Prostate gland (tissue), 2 donors: ENCODE measurements at regions not wholly inside any gene's neighbourhood (a gene's known extent, or its start where the extent isn't known, plus 50 kb on each side); places are given as distances from the start of the nearest gene placed in this dataset.

Experiments used
- DNase-seq: peaks from one replicate; pipeline ENCODE4 v3.0.0-alpha.2; 2019; ENCODE audit warnings: low spot score
- H3K27ac ChIP-seq, 2 donors: fragments of 200-600 bp; sonication (generic); 2 replicates each; pipeline ENCODE4 v1.5.1; 2017 to 2019
- H3K27me3 ChIP-seq: fragments of 200-600 bp; sonication (generic); replicated peaks from 2 replicates; pipeline ENCODE4 v1.5.1; 2019; ENCODE audit not compliant: insufficient read depth
- H3K36me3 ChIP-seq, 2 donors: fragments of 200-600 bp; sonication (generic); 1 replicate in 1 of 2; 2 replicates in 1 of 2; pipeline versions ENCODE4 v1.5.1 to v1.8.1; 2017 to 2019
- H3K4me1 ChIP-seq: fragments of 200-600 bp; sonication (generic); replicated peaks from 2 replicates; pipeline ENCODE4 v1.5.1; 2019
- H3K4me3 ChIP-seq, 2 donors: fragments of 200-600 bp; sonication (generic); 2 replicates each; pipeline ENCODE4 v1.5.1; 2017 to 2019
- H3K9me3 ChIP-seq: fragments of 200-600 bp; sonication (generic); 2 replicates; pipeline ENCODE4 v1.5.1; 2017
- POLR2A ChIP-seq: fragments of 450-650 bp; IDR thresholded peaks from one replicate; pipeline ENCODE4 v1.6.1; 2016; ENCODE audit warnings: antibody characterized with exemption, mild to moderate bottlenecking
- POLR2AphosphoS5 ChIP-seq: sonication (generic); formaldehyde crosslinking; IDR thresholded peaks from one replicate; pipeline ENCODE4 v1.6.1; 2017; ENCODE audit warnings: antibody characterized with exemption
- WGBS: methylation state at CpG from one replicate; pipeline ENCODE4 v1.1.5; 2018; 5-methylcytosine and 5-hydroxymethylcytosine counted together
- intact Hi-C: fragments of 100-400 bp; cut with DNase I; formaldehyde crosslinking; loops from one replicate; pipeline ENCODE4 v1.14.2; 2022
- TF ChIP-seq, protein P1 (sequence below), 4 experiments: fragments of 200-600 bp in 2 of 4; fragments of 450-650 bp in 2 of 4; sonication (generic) in 2 of 4; IDR thresholded peaks; 1 replicate in 3 of 4; 2 replicates in 1 of 4; pipeline ENCODE4 v1.5.1; 2016 to 2019; ENCODE audit warnings: antibody characterized with exemption in 4 of 4, mild to moderate bottlenecking in 2 of 4, moderate library complexity in 2 of 4

DNA sequence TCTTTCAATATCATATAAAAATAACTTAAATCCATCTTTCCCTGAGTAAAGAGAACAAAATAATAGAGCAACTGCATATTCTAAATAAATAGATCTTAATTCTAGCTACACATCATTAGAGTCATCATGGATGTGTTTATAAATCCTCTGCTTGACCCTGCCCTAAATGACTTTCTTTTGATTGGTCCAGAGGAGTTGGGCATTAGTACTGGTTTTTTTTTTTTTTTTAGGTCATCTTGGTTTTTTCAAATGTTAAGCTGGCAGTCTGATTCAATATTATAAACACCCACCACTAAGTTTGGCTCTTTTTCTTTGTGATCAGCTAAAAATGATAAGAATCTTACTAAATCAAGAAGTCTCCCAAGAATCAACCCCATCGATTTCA lies 504.0 kb upstream of the CBLB start:
- Histone ChIP-seq H3K27me3 (no peaks in the 10 kb centered on the region), H3K9me3 (no peaks in the 10 kb centered on the region), H3K27ac (no peak overlapping the region), H3K4me3 (no peak overlapping the region), H3K4me1 (no peaks in the 10 kb centered on the region), H3K36me3 (no peaks in the 10 kb centered on the region)
- 86% methylated on average over 1 of the region's 1 CpG for WGBS
- no peak for DNase-seq
- TF ChIP-seq POLR2AphosphoS5 = no peak
- TF ChIP-seq, protein P1, sequence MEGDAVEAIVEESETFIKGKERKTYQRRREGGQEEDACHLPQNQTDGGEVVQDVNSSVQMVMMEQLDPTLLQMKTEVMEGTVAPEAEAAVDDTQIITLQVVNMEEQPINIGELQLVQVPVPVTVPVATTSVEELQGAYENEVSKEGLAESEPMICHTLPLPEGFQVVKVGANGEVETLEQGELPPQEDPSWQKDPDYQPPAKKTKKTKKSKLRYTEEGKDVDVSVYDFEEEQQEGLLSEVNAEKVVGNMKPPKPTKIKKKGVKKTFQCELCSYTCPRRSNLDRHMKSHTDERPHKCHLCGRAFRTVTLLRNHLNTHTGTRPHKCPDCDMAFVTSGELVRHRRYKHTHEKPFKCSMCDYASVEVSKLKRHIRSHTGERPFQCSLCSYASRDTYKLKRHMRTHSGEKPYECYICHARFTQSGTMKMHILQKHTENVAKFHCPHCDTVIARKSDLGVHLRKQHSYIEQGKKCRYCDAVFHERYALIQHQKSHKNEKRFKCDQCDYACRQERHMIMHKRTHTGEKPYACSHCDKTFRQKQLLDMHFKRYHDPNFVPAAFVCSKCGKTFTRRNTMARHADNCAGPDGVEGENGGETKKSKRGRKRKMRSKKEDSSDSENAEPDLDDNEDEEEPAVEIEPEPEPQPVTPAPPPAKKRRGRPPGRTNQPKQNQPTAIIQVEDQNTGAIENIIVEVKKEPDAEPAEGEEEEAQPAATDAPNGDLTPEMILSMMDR (IDR thresholded peaks at IDR 0.05) = no peak
- intact Hi-C loops = no loop called here

DNA sequence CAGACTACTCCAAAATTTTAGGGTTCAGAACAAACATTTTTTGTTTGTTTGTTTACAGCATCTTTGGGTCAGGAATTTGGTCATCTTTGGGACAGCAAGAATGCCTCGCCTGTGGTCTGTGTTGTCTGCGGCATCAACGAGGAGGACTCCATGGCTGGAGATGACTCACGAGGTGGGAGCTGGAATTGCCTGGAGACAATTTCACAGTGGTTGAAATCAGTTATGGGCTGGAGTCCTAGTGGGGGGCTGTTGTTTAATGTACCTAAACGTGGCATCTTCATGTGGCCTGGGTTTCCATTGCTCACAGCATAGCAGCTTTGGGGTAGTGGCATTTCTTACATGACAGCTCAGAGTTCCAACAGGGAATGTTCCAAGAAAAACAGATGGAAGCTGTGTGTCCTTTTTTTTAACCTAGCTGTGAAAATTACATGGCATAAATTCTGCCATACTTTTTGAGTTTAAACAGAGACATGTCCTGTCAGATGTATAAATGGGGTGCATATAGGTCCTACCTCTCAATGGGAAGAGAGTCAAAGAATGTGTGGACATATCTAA lies 507.3 kb upstream of the CBLB start:
- TF ChIP-seq POLR2A = no peak
- TF ChIP-seq, protein P1 (IDR thresholded peaks at IDR 0.05) = no peak
- no peak for TF ChIP-seq POLR2AphosphoS5
- H3K4me1 ChIP-seq = no peaks in the 10 kb centered on the region
- no peak overlapping the region for H3K27ac ChIP-seq
- intact Hi-C loops = no loop called here
- no peak for DNase-seq
- WGBS = 95% methylated on average over 5 of the region's 5 CpGs
- no peak overlapping the region for H3K4me3 ChIP-seq
- H3K36me3 ChIP-seq = no peaks in the 10 kb centered on the region
- no peaks in the 10 kb centered on the region for H3K9me3 ChIP-seq
- H3K27me3 ChIP-seq = no peaks in the 10 kb centered on the region

DNA sequence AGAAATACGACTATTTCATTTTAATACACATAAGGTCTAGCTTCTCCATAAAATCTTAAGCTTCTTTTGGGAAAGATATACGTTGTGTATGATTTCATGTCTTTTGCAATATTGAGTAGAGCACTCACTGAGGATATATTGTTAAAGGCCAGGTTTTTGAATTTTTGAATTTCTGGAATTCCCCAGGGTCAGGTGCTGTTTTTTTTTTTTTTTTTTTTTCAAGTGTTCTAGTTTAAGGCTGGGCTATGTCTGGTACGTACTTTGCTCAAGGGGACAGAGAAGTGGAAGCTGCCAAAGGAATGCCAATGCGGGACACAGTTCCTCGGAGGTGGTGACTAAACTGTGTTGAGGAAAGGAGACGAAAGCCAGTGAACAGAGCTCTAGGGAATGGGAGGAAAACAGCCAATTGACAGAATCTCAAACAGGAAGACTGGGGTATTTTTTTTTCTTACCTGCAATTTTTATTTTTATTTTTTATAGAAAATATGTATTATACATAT lies 510.5 kb upstream of the CBLB start:
- DNase-seq = no peak
- H3K27ac ChIP-seq = no peak overlapping the region
- no peaks in the 10 kb centered on the region for H3K27me3 ChIP-seq
- TF ChIP-seq, protein P1 (IDR thresholded peaks at IDR 0.05) = no peak
- TF ChIP-seq POLR2AphosphoS5 (no peak), POLR2A (no peak)
- intact Hi-C loops = no loop called here
- H3K9me3 ChIP-seq = no peaks in the 10 kb centered on the region
- no peaks in the 10 kb centered on the region for H3K4me1 ChIP-seq
- WGBS = 65% methylated on average over 6 of the region's 6 CpGs
- H3K4me3 ChIP-seq = no peak overlapping the region
- H3K36me3 ChIP-seq = no peaks in the 10 kb centered on the region

DNA sequence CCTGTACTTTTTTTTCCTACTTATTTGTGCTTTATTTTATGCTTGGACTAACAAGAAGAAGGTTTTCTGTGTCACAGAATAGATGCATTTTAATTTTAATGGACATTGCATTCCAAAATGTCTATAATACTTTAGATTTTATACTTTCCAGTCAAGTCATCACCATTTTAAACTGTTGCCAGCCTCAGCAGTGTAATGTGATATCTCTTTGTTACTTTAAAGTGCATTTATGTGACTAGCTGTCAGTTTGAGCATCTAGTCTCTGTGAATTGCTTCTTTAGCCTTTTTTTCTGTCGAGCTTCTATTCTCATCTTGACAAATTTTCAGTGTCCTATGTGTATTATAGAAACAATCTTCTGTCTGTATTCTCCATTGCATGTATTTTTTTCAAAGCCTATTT lies 511.4 kb upstream of the CBLB start:
- H3K36me3 ChIP-seq = no peaks in the 10 kb centered on the region
- no peaks in the 10 kb centered on the region for H3K9me3 ChIP-seq
- no peak for TF ChIP-seq POLR2A
- TF ChIP-seq POLR2AphosphoS5 = no peak
- TF ChIP-seq, protein P1 (IDR thresholded peaks at IDR 0.05) = no peak
- H3K4me3 ChIP-seq = no peak overlapping the region
- WGBS = 33% methylated on average over 1 of the region's 1 CpG
- H3K4me1 ChIP-seq = no peaks in the 10 kb centered on the region
- no peaks in the 10 kb centered on the region for H3K27me3 ChIP-seq
- no peak overlapping the region for H3K27ac ChIP-seq
- DNase-seq = no peak
- intact Hi-C loops = no loop called here

DNA sequence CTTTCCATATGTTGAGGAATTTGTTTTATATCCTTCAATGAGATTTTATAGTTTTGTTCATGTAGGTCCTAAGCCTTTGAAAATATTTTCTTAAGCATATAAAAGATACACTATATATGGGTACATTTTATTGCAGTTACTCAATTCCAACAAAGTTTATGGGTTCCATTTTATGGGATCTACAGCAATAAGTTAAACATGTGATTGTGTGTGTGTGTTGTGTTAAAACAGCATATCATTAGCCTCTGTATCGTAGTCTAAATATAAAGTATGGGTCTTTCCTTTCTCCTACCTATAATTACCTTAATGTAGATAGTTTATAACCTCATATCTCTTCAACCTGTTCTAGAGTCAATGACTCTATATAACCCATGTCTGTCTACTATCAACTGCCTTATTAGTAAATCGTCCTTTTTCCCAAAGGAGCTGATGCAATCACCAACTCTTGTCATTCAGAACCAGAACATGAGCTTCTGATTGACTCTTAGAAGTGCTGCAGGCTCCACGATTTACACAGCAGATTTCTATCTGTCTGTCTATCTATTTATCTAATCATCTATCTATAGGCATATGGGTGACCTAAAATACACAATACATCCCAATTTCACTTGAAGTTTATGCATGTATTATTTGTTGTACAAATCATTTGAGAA lies 512.6 kb upstream of the CBLB start:
- Histone ChIP-seq H3K4me3 (no peak overlapping the region), H3K27ac (no peak overlapping the region), H3K9me3 (no peaks in the 10 kb centered on the region), H3K36me3 (no peaks in the 10 kb centered on the region), H3K27me3 (no peaks in the 10 kb centered on the region), H3K4me1 (no peaks in the 10 kb centered on the region)
- TF ChIP-seq POLR2AphosphoS5 = no peak
- TF ChIP-seq, protein P1 (IDR thresholded peaks at IDR 0.05) = no peak
- TF ChIP-seq POLR2A = no peak
- no peak for DNase-seq
- intact Hi-C loops = no loop called here
- WGBS = 58% methylated on average over 3 of the region's 3 CpGs
